ENCODE measurements at regions not wholly inside any gene's neighbourhood (a gene's known extent, or its start where the extent isn't known, plus 50 kb on each side); places are given as distances from the start of the nearest gene placed in this dataset.

- Mint-ChIP-seq H3K27ac (ENCODE audit: unreplicated experiment) (no peak overlapping the region), H3K4me3 (ENCODE audit: unreplicated experiment) (no peak overlapping the region), H3K36me3 (ENCODE audit: low read depth, unreplicated experiment) (no peaks in the 10 kb centered on the region), H3K9me3 (ENCODE audit: unreplicated experiment) (no peaks in the 10 kb centered on the region), H3K4me1 (ENCODE audit: unreplicated experiment) (peaks cover 19% of the 10 kb centered on the region), H3K27me3 (ENCODE audit: unreplicated experiment) (peaks cover 12% of the 10 kb centered on the region)
- no peak for DNase-seq (ENCODE audit: low spot score)
- TF ChIP-seq CTCF (IDR thresholded peaks at IDR 0.05; ENCODE audit: unreplicated experiment): no peak
Measured at GRCh38 chr10:78957471-78958039, 111.2 kb upstream of the ZMIZ1 start.

GRCh38 chr10:78959217-78959923, 109.4 kb upstream of the ZMIZ1 start:
- H3K4me3 Mint-ChIP-seq (ENCODE audit: unreplicated experiment): no peak overlapping the region
- H3K27me3 Mint-ChIP-seq (ENCODE audit: unreplicated experiment): peaks cover 11% of the 10 kb centered on the region
- TF ChIP-seq CTCF (IDR thresholded peaks at IDR 0.05; ENCODE audit: unreplicated experiment): no peak
- no peak for DNase-seq (ENCODE audit: low spot score)
- no peak overlapping the region for H3K27ac Mint-ChIP-seq (ENCODE audit: unreplicated experiment)
- H3K4me1 Mint-ChIP-seq (ENCODE audit: unreplicated experiment): peaks cover 19% of the 10 kb centered on the region
- no peaks in the 10 kb centered on the region for H3K36me3 Mint-ChIP-seq (ENCODE audit: low read depth, unreplicated experiment)
- H3K9me3 Mint-ChIP-seq (ENCODE audit: unreplicated experiment): no peaks in the 10 kb centered on the region

GRCh38 chr10:78959924-78960285, 108.9 kb upstream of the ZMIZ1 start:
- Mint-ChIP-seq H3K4me1 (ENCODE audit: unreplicated experiment) (peaks cover 24% of the 10 kb centered on the region), H3K27me3 (ENCODE audit: unreplicated experiment) (peaks cover 8% of the 10 kb centered on the region), H3K36me3 (ENCODE audit: low read depth, unreplicated experiment) (no peaks in the 10 kb centered on the region), H3K4me3 (ENCODE audit: unreplicated experiment) (no peak overlapping the region), H3K9me3 (ENCODE audit: unreplicated experiment) (no peaks in the 10 kb centered on the region), H3K27ac (ENCODE audit: unreplicated experiment) (no peak overlapping the region)
- DNase-seq (ENCODE audit: low spot score): no peak
- no peak for TF ChIP-seq CTCF (IDR thresholded peaks at IDR 0.05; ENCODE audit: unreplicated experiment)

GRCh38 chr10:78960316-78960800, 108.4 kb upstream of the ZMIZ1 start:
- TF ChIP-seq CTCF (IDR thresholded peaks at IDR 0.05; ENCODE audit: unreplicated experiment): no peak
- Mint-ChIP-seq H3K9me3 (ENCODE audit: unreplicated experiment) (no peaks in the 10 kb centered on the region), H3K27ac (ENCODE audit: unreplicated experiment) (no peak overlapping the region), H3K27me3 (ENCODE audit: unreplicated experiment) (peaks cover 8% of the 10 kb centered on the region), H3K4me1 (ENCODE audit: unreplicated experiment) (peaks cover 26% of the 10 kb centered on the region), H3K4me3 (ENCODE audit: unreplicated experiment) (no peak overlapping the region), H3K36me3 (ENCODE audit: low read depth, unreplicated experiment) (no peaks in the 10 kb centered on the region)
- DNase-seq (ENCODE audit: low spot score): no peak

- TF ChIP-seq CTCF (IDR thresholded peaks at IDR 0.05; ENCODE audit: unreplicated experiment): no peak
- Mint-ChIP-seq H3K27ac (ENCODE audit: unreplicated experiment) (no peak overlapping the region), H3K4me3 (ENCODE audit: unreplicated experiment) (no peak overlapping the region), H3K27me3 (ENCODE audit: unreplicated experiment) (peaks cover 6% of the 10 kb centered on the region), H3K36me3 (ENCODE audit: low read depth, unreplicated experiment) (no peaks in the 10 kb centered on the region), H3K9me3 (ENCODE audit: unreplicated experiment) (no peaks in the 10 kb centered on the region), H3K4me1 (ENCODE audit: unreplicated experiment) (peaks cover 29% of the 10 kb centered on the region)
- DNase-seq (ENCODE audit: low spot score): no peak
Measured at GRCh38 chr10:78961760-78962159, 107.0 kb upstream of the ZMIZ1 start.
